Gastrocnemius medialis (tissue), 4 donors: ENCODE measurements at regions not wholly inside any gene's neighbourhood (a gene's known extent, or its start where the extent isn't known, plus 50 kb on each side); places are given as distances from the start of the nearest gene placed in this dataset.
"Not testable (repeated sequence)": the region's sequence is repeated elsewhere in the genome, so short reads cannot be mapped to it uniquely, and the experiment has no call there.

Experiments used
- ATAC-seq, 2 donors: fragments of 150-250 bp; one replicate each; pipeline ENCODE4 v1.9.1; 2016
- DNase-seq, 2 donors: peaks; one replicate each; pipeline ENCODE4 v3.0.0-alpha.2; 2019
- H3K27ac ChIP-seq, 4 donors: fragments of 200-600 bp; sonication (generic); 1 replicate in 1 of 4; 2 replicates in 3 of 4; pipeline ENCODE4 v1.5.1; 2016 to 2018; ENCODE audit warnings: mild to moderate bottlenecking in 2 of 4, moderate library complexity in 1 of 4
- H3K27me3 ChIP-seq, 3 donors: fragments of 200-600 bp; sonication (generic) in 2 of 3; 1 replicate in 1 of 3; 2 replicates in 2 of 3; pipeline versions ENCODE4 v1.5.1 to v1.6.0; 2016 to 2019; ENCODE audit warnings: mild to moderate bottlenecking in 1 of 3, moderate library complexity in 1 of 3
- H3K36me3 ChIP-seq, 2 donors: fragments of 200-600 bp; sonication (generic) in 1 of 2; one replicate each; pipeline ENCODE4 v1.5.1; 2017 to 2018
- H3K4me1 ChIP-seq, 2 donors: fragments of 200-600 bp; sonication (generic) in 1 of 2; one replicate each; pipeline ENCODE4 v1.5.1; 2016 to 2017; ENCODE audit warnings: mild to moderate bottlenecking in 2 of 2
- H3K4me3 ChIP-seq, 4 donors: fragments of 200-600 bp; sonication (generic) in 3 of 4; 1 replicate in 1 of 4; 2 replicates in 3 of 4; pipeline ENCODE4 v1.5.1; 2016 to 2019; ENCODE audit warnings: mild to moderate bottlenecking in 2 of 4
- H3K9me3 ChIP-seq, 3 donors: fragments of 200-600 bp; sonication (generic) in 2 of 3; 1 replicate in 1 of 3; 2 replicates in 2 of 3; pipeline ENCODE4 v1.5.1; 2016 to 2019
- CTCF ChIP-seq, 5 experiments: fragments of 450-650 bp in 3 of 5; fragments of 200-600 bp in 2 of 5; sonication (generic) in 2 of 5; IDR thresholded peaks in 4 of 5; conservative IDR thresholded peaks in 1 of 5; 1 replicate in 4 of 5; 2 replicates in 1 of 5; pipeline ENCODE4 v1.5.1; 2016 to 2019; ENCODE audit warnings: antibody characterized with exemption in 5 of 5, mild to moderate bottlenecking in 3 of 5, moderate library complexity in 3 of 5
- POLR2A ChIP-seq, 2 donors: fragments of 450-650 bp; IDR thresholded peaks; one replicate each; pipeline ENCODE4 v1.6.1; 2017; ENCODE audit warnings: antibody characterized with exemption in 2 of 2, mild to moderate bottlenecking in 2 of 2, moderate library complexity in 2 of 2
- in situ Hi-C, 4 donors: fragments of 200-750 bp; cut with MboI; loops; one replicate each; pipeline versions ENCODE4 v1.15.0 to v1.8.0; 2017; ENCODE audit warnings: low sequenced_read_pairs in 4 of 4
- intact Hi-C: fragments of 100-400 bp; cut with DNase I; formaldehyde crosslinking; loops from one replicate; pipeline ENCODE4 v1.15.1; 2023; ENCODE audit warnings: low total_unique reads

- Histone ChIP-seq H3K4me1 (no peaks in the 10 kb centered on the region), H3K9me3 (no peaks in the 10 kb centered on the region), H3K36me3 (no peaks in the 10 kb centered on the region), H3K27me3 (no peaks in the 10 kb centered on the region), H3K27ac (no peak overlapping the region), H3K4me3 (no peak overlapping the region)
- no peak for TF ChIP-seq POLR2A (IDR thresholded peaks at IDR 0.05)
- no peak for TF ChIP-seq CTCF (IDR thresholded peaks at IDR 0.05 in 4 of 5, conservative IDR thresholded peaks at IDR 0.05 in 1 of 5)
- intact Hi-C loops (no loop called here), in situ Hi-C loops (no loop called here)
- ATAC-seq (no peak), DNase-seq (no peak)
These were observed 342.9 kb downstream of the SUCLG1 start for GRCh38 chr2:84116143-84116542.

- no peak for ATAC-seq
- no peaks in the 10 kb centered on the region for H3K36me3 ChIP-seq
- H3K4me3 ChIP-seq, result no peak overlapping the region
- no peak for DNase-seq
- intact Hi-C loops (no loop called here), in situ Hi-C loops (no loop called here)
- H3K27me3 ChIP-seq, result no peaks in the 10 kb centered on the region
- no peaks in the 10 kb centered on the region for H3K4me1 ChIP-seq
- TF ChIP-seq CTCF (IDR thresholded peaks at IDR 0.05 in 4 of 5, conservative IDR thresholded peaks at IDR 0.05 in 1 of 5) (no peak), POLR2A (IDR thresholded peaks at IDR 0.05) (no peak)
- no peaks in the 10 kb centered on the region for H3K9me3 ChIP-seq
- H3K27ac ChIP-seq, result no peak overlapping the region
These were observed 343.8 kb downstream of the SUCLG1 start for GRCh38 chr2:84115173-84115857.

- ATAC-seq, in situ Hi-C loops, DNase-seq, intact Hi-C loops, H3K27ac ChIP-seq, H3K27me3 ChIP-seq, H3K4me1 ChIP-seq, H3K9me3 ChIP-seq, H3K36me3 ChIP-seq, H3K4me3 ChIP-seq: not testable (repeated sequence)
These were observed 355.1 kb downstream of the SUCLG1 start for GRCh38 chr2:84103816-84104527.

DNA sequence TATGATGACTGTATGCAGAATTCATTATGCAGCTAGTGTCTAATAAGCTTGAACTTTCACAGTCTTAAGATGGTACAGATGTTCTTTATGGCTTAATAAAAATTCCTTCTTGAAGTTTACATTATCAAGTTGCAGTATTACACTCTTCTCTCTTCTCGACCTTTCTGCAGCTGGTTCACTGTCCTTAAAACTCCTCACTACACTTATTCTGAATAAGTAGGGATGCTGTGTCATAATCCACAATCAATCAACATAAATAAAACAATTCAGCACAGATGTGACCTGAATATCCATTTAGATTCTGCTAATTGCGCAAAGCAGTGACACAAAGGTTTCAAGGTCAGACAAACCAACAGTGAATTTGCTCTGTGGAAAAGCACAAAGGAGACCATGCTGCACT is 356.8 kb downstream of the SUCLG1 start:
- no peak for TF ChIP-seq POLR2A (IDR thresholded peaks at IDR 0.05)
- no peak for TF ChIP-seq CTCF (IDR thresholded peaks at IDR 0.05 in 4 of 5, conservative IDR thresholded peaks at IDR 0.05 in 1 of 5)
- intact Hi-C loops, result no loop called here
- Histone ChIP-seq H3K27me3 (no peaks in the 10 kb centered on the region), H3K27ac (no peak overlapping the region), H3K36me3 (no peaks in the 10 kb centered on the region), H3K9me3 (no peaks in the 10 kb centered on the region), H3K4me3 (no peak overlapping the region), H3K4me1 (no peaks in the 10 kb centered on the region)
- DNase-seq (no peak), ATAC-seq (no peak)
- in situ Hi-C loops, result no loop called here

GRCh38 chr2:84088656-84089055 is 370.4 kb downstream of the SUCLG1 start:
- no peak for DNase-seq

More at GRCh38 chr2:84088656-84089055, 370.4 kb downstream of the SUCLG1 start:
- H3K9me3 ChIP-seq, result no peaks in the 10 kb centered on the region
- no peaks in the 10 kb centered on the region for H3K27me3 ChIP-seq
- no peaks in the 10 kb centered on the region for H3K4me1 ChIP-seq
- in situ Hi-C loops, result no loop called here
- intact Hi-C loops, result no loop called here
- H3K27ac ChIP-seq, result no peak overlapping the region
- H3K4me3 ChIP-seq, result no peak overlapping the region
- no peak for TF ChIP-seq CTCF (IDR thresholded peaks at IDR 0.05 in 4 of 5, conservative IDR thresholded peaks at IDR 0.05 in 1 of 5)
- TF ChIP-seq POLR2A (IDR thresholded peaks at IDR 0.05), result no peak
- H3K36me3 ChIP-seq, result no peaks in the 10 kb centered on the region
- ATAC-seq, result no peak
